ENCODE measurements at regions not wholly inside any gene's neighbourhood (a gene's known extent, or its start where the extent isn't known, plus 50 kb on each side); places are given as distances from the start of the nearest gene placed in this dataset.

DNA sequence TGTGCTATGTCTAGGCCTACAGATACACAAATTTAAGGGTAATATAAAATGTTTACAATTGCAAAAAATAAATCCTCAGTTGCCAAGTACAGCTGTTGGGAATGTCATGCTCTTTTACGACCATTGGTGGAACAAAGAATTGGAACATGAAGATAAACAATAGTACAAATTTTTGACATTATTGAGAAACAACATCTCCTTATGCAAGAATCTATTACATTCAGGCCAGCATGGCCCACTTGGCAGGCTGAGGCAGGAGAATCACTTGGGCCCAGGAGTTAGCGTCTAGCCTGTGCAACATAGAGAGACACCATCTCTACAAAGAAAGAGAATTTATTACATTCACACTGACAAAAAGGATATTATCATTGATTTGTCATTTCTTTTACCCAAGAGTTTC, 135.9 kb upstream of the NTF3 start:
- H3K27me3 ChIP-seq = peaks cover 0 to 6% (median 0%) of the 10 kb centered on the region in 3 donors
- intact Hi-C loops (cut with DNase I; ENCODE audit: low total_unique reads) = no loop called here
- H3K36me3 ChIP-seq = no peaks in the 10 kb centered on the region
- 76 to 86% (median 83%) methylated on average over 2 of the region's 2 CpGs for WGBS, 5 donors
- H3K4me3 ChIP-seq = no peak overlapping the region
- TF ChIP-seq, protein P1, sequence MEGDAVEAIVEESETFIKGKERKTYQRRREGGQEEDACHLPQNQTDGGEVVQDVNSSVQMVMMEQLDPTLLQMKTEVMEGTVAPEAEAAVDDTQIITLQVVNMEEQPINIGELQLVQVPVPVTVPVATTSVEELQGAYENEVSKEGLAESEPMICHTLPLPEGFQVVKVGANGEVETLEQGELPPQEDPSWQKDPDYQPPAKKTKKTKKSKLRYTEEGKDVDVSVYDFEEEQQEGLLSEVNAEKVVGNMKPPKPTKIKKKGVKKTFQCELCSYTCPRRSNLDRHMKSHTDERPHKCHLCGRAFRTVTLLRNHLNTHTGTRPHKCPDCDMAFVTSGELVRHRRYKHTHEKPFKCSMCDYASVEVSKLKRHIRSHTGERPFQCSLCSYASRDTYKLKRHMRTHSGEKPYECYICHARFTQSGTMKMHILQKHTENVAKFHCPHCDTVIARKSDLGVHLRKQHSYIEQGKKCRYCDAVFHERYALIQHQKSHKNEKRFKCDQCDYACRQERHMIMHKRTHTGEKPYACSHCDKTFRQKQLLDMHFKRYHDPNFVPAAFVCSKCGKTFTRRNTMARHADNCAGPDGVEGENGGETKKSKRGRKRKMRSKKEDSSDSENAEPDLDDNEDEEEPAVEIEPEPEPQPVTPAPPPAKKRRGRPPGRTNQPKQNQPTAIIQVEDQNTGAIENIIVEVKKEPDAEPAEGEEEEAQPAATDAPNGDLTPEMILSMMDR (IDR thresholded peaks at IDR 0.05) = no peak
- TF ChIP-seq POLR2AphosphoS5 (IDR thresholded peaks at IDR 0.05) (no peak), POLR2A (IDR thresholded peaks at IDR 0.05) (no peak), EP300 (IDR thresholded peaks at IDR 0.05) (no peak)
- H3K27ac ChIP-seq = no peak overlapping the region
- no peaks in the 10 kb centered on the region for H3K9me3 ChIP-seq
- no peaks in the 10 kb centered on the region for H3K4me1 ChIP-seq
- DNase-seq = no peak

DNA sequence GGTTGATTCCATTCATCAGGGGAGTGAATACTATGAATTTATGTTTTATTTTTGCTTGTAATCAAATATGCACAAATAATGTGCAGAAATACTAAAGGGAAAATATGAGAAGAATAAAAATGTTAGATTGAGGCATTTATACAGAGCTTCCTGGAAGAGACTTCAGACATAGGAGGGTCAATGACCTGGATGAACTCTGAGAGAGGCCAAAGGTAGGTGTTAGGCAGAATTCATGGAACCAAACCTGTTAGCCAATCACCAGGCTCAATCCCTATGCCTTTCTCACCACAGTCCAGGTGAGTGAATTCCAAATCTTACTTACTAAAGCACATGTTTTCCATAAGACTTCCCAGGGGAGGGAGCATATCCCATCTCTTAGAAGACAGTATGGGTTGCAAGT, 130.4 kb upstream of the NTF3 start:
- no peak overlapping the region for H3K4me3 ChIP-seq
- no peak for DNase-seq
- intact Hi-C loops (cut with DNase I; ENCODE audit: low total_unique reads) = no loop called here

DNA sequence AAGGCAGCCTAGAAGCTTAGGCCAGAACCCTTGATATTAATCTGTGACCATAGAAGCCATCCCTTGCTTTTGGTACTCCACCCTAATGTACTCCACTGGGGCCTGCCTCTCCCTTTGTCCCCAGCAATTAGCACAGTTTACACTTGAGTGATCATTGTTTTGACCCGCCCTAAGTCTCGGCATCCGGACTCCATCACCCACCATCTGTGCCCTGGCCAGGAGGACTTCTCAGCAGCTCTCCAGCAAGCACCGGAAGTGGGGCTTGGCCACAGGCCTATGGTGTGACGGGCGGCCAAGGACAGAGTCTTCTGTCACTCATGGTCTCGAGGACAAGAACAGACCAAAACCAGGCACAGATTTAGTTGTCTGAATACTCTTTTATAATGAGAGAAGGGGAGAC, 126.5 kb upstream of the NTF3 start:
- DNase-seq = peak in 1 of 2 donors; percentile 11
- Histone ChIP-seq H3K36me3 (no peaks in the 10 kb centered on the region), H3K27ac (no peak overlapping the region), H3K4me1 (no peaks in the 10 kb centered on the region), H3K27me3 (no peaks in the 10 kb centered on the region), H3K9me3 (no peaks in the 10 kb centered on the region), H3K4me3 (no peak overlapping the region)
- intact Hi-C loops (cut with DNase I; ENCODE audit: low total_unique reads) = no loop called here
- WGBS, 5 donors = 66 to 74% (median 72%) methylated on average over 7 of the region's 7 CpGs
- TF ChIP-seq, protein P1 (IDR thresholded peaks at IDR 0.05) = no peak
- no peak for TF ChIP-seq POLR2AphosphoS5 (IDR thresholded peaks at IDR 0.05)
- TF ChIP-seq POLR2A (IDR thresholded peaks at IDR 0.05) = no peak
- TF ChIP-seq EP300 (IDR thresholded peaks at IDR 0.05) = no peak

More for the DNA sequence above, 130.4 kb upstream of the NTF3 start:
- Histone ChIP-seq H3K4me1 (no peaks in the 10 kb centered on the region), H3K9me3 (no peaks in the 10 kb centered on the region), H3K27ac (no peak overlapping the region), H3K27me3 (no peaks in the 10 kb centered on the region), H3K36me3 (no peaks in the 10 kb centered on the region)
- TF ChIP-seq, protein P1 (IDR thresholded peaks at IDR 0.05) = no peak

DNA sequence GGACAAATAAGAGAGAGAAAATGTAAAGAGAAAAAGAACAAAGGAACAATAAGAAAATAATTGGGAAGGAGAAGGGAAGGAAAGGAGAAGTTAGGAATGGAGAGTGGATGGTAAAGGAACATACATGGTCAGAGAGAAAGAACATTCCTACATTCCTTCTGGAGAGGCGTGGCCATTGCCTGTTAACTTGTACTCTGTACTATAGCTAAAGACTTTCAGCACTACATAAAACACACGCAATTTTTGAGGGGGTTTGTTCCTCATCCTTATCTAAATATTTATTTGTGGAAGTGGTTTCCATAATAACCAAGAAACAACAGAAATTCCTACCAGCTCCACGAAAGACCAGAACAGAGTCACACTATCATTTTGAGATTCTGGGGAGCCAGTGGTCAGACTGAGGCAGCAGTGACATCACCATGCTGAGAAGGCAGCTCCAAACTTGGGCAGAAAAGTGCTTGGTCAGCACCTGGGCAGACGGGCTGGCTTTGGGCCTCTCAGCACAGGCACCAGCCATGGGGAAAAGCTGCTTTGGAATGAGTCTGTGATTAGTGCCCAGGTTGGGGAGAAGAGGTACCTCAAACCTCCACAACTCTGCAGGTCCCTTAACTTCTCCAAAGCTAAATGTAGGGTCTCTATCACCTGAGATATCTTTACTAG, 125.9 kb upstream of the NTF3 start:
- TF ChIP-seq POLR2A (IDR thresholded peaks at IDR 0.05) (no peak), POLR2AphosphoS5 (IDR thresholded peaks at IDR 0.05) (no peak), EP300 (IDR thresholded peaks at IDR 0.05) (no peak)
- TF ChIP-seq, protein P1 (IDR thresholded peaks at IDR 0.05) = no peak
- peak in 1 of 2 donors; percentile 32 for DNase-seq
- Histone ChIP-seq H3K4me1 (no peaks in the 10 kb centered on the region), H3K9me3 (no peaks in the 10 kb centered on the region), H3K27me3 (no peaks in the 10 kb centered on the region), H3K27ac (no peak overlapping the region), H3K36me3 (no peaks in the 10 kb centered on the region), H3K4me3 (no peak overlapping the region)
- WGBS, 5 donors = 44 to 57% (median 53%) methylated on average over 4 of the region's 4 CpGs
- intact Hi-C loops (cut with DNase I; ENCODE audit: low total_unique reads) = no loop called here

All from stomach (tissue), 8 donors.